ENCODE measurements at regions not wholly inside any gene's neighbourhood (a gene's known extent, or its start where the extent isn't known, plus 50 kb on each side); places are given as distances from the start of the nearest gene placed in this dataset.
"Not testable (repeated sequence)": the region's sequence is repeated elsewhere in the genome, so short reads cannot be mapped to it uniquely, and the experiment has no call there.

- DNase-seq, result no peak
Observed at GRCh38 chr14:84445486-84445885, 1084.5 kb upstream of the FLRT2 start.

DNA sequence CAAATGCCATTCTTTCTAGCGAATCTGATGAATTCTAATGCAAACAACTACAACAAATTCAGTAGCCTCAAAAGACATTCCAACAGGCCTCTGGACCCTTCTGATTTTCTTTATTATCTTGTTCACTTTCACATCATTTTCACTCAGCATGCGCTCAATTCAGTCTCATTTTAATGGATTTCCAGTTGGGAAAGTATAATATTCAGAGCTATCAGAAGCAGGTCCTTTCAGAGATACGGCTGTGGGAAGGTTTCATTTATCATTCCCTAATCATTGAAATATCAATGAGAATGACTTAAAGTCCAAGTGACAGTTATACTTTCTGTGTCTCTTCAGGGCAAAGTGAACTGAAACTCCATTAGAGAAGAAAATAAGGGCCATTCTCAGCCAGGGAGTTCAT, 1083.7 kb upstream of the FLRT2 start:
- DNase-seq, result no peak

GRCh38 chr14:84453307-84453950, 1076.5 kb upstream of the FLRT2 start:
- DNase-seq, result no peak

GRCh38 chr14:84454114-84454513, 1075.8 kb upstream of the FLRT2 start:
- DNase-seq, result no peak

- DNase-seq, result no peak
Observed at GRCh38 chr14:84456946-84457345, 1073.0 kb upstream of the FLRT2 start.

DNA sequence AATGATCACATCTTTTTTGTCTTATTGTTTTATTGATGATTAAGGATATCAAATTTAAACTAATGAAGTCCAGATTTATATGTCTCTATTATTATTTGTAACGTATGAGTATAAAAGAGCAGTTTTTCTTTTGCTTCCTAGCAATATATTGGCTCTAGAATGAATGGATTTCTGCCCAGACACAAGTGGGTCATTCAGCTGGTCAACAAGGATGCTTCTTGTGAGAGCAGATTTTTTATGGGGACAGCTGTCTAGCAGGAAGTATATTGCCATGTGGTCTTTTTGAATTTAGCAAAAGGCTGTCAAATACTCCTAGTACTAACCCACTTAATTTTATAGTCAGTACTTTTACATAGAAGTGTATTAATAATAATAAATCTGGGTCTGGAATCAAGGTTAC, 1071.1 kb upstream of the FLRT2 start:
- no peak for DNase-seq

GRCh38 chr14:84465880-84466279, 1064.1 kb upstream of the FLRT2 start:
- no peak for DNase-seq

DNA sequence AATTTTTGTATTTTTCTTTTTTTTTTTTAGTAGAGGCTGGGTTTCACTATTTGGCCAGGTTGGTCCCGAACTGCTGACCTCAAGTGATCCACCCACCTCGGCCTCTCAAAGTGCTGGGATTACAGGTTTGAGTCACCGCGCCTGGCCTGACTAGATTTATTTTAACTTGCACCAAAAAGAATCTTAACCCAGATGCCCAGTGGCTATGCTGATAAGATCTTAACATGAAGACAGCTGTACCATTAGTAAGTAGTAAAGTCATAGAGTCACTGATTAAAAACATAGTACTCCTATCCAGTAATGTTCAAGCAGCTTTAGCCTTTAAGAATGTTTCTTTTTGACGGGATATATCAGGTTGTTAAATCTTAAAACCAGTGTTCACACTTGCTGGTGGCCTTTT, 1061.8 kb upstream of the FLRT2 start:
- no peak for DNase-seq

- DNase-seq, result no peak
Observed at GRCh38 chr14:84477996-84478395, 1051.9 kb upstream of the FLRT2 start.

- no peak for DNase-seq
Observed at GRCh38 chr14:84482256-84483071, 1047.5 kb upstream of the FLRT2 start.

DNA sequence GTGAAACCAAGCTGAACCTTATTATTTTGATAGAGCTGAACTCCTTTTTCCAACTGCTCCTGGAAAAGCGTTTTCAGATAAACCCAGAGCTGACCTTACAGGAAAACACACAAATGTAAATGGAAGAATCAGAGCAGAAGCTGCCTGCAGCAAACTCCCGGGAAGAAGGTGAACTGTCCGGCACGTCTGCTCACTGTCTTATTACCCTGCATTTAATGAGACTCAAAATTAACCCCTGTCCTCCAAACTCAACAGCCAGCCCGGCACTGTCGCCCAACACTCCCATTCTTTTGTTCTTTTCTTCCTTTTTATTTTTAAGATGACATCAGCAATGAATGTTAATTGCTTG, 1046.9 kb upstream of the FLRT2 start:
- DNase-seq, result no peak

DNA sequence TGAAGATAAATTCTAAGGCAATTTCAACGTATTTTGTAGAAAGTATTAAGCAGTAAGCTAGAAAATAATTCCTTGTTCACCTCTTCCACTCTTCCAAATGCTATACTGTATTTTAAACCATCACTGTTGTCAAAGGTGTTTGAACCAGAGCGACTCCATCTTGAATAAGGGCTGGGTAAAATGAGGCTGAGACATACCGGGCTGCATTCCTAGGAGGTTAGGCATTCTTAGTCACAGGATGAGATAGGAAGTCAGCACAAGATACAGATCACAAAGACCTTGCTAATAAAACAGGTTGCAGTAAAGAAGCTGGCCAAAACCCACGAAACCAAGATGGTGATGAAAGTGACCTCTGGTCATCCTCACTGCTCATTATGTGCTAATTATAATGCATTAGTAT, 1045.7 kb upstream of the FLRT2 start:
- not testable (repeated sequence) for DNase-seq

- no peak for DNase-seq
Observed at GRCh38 chr14:84485036-84485435, 1044.9 kb upstream of the FLRT2 start.

DNA sequence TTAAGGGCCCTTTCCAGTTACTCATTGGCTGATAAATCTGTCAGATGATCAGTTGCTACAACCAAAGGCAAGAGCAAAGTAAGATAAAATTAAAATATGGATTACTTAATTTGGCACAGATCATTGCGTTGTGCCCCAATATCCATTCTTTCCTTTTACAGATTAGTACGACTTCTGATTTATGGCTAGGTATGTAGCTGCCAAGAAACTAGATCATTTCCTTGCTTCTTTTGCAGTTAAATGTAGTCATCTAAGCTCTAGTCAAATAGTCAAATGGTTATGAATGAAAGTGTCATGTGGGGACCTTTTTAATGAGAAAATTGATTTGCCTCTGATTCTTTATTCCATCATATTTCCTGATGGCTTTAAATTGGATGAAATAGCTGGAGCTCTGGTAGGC, 1039.9 kb upstream of the FLRT2 start:
- DNase-seq, result no peak

GRCh38 chr14:84492685-84493084, 1037.3 kb upstream of the FLRT2 start:
- DNase-seq, result no peak

DNA sequence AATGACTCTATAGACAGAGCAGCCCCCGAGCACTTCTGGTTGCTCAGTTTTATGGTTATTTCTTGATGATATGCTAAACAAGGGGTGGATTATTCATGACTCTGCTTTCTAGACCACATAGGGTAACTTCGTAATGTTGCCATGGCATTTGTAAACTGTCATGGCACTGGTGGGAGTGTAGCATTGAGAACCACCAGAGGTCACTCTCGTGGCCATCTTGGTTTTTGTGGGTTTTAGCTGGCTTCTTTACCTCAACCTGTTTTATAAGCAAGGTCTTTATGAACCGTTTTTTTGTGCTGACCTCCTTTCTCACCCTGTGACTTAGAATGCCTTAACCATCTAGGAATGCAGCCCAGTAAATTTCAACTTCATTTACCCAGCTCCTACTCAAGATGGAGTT, 1036.2 kb upstream of the FLRT2 start:
- no peak for DNase-seq

DNA sequence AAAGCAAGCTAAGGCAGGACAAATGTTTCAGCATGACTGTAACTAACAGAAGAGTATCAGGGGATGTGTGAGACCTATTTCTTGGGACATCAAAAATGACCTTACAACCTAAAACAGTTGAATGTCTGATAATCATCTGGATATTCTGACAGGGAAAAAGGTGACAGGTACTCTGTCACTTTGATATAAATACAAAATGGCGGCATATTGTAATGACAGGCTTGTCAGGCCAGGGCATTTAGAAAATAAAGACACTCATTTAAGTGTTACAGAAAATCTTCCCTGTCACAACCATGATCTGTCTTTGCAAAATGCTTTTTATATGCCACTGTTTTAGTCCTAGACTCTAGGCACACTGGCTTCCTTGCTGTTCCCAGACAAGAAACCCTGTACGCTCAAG, 1033.3 kb upstream of the FLRT2 start:
- DNase-seq, result no peak

DNA sequence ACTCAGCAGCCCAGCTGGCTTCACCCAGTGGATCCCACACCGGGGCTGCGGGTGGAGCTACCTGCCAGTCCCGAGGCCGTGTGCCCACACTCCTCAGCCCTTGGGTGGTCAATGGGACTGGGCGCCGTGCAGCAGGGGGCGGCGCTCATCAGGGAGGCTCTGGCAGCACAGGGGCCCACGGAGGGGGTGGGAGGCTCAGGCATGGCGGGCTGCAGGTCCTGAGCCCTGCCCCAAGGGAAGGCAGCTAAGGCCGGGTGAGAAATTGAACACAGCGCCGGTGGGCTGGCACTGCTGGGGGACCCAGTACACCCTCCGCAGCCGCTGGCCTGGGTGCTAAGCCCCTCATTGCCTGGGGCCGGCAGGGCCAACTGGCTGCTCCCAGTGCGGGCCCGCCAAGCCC, 1017.1 kb upstream of the FLRT2 start:
- not testable (repeated sequence) for DNase-seq

DNA sequence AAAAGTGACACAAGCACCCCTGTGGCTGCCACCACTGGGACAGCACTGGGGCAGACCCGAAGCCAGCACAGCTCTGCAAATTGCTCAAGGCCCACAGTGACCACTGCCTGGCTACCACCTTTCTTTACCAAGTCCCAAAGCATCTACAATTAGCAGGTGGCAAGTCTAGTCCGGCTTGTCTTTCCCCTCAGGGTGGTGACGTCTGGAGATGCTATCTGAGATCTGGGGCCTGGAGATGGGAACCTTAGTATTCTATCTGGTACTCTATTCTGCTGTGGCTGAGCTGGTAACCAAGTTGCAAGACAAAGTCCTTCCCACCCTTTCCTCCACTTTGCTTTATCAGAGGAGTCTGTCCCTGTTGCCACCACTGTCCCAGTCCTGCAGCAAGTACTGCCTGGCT, 1010.1 kb upstream of the FLRT2 start:
- no peak for DNase-seq

GRCh38 chr14:84520711-84521338, 1009.1 kb upstream of the FLRT2 start:
- DNase-seq, result no peak

DNA sequence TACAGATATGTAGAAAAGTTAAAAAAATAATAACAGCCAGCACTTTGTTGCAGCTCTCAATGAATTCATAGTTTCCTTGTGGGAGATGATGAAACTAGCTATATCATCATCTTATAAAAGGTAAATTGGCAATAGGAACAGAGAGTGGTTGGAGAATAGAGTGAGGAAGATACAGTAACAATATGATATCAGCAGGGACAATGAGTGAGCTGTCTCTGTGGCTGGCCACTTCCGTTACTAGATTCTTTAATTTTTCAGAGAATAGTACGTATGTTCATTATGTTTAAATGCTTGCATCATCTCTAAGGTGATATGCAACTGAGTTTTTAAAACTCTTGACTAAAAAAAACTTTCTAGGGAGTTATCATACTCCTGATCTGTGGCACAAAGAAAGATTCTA, 1006.2 kb upstream of the FLRT2 start:
- DNase-seq, result no peak

GRCh38 chr14:84527706-84528105, 1002.2 kb upstream of the FLRT2 start:
- no peak for DNase-seq

- DNase-seq, result no peak
Observed at GRCh38 chr14:84532016-84532415, 997.9 kb upstream of the FLRT2 start.

DNA sequence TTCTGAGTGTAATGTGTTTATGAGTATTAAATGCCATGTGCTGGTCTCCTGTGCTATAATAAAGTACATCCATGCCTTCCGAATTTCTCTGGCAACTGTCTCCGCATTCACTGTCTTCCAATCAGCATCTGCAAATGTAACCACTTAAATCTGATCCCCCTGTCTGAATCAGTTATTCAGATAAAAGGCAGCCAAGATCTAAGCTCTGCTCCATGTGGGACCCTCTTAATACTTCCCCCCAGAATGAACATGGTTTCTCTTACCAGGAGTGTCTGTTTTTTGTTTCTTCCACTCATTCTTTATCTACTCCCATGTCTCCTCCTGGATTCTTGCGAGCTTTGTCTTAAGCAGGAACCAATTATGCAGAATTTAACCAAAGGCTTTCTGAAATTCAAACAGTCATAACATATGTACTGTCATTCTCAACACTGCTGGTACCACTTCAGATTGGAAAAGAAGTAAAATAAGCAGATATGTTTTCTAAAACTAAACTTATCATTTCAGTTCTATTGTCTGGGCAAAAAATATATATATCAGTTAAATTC, 996.7 kb upstream of the FLRT2 start:
- DNase-seq, result no peak

Measured in CD4-positive, alpha-beta T cell treated with Interleukin-1 beta for 1 hour (primary cell).